ENCODE measurements at regions not wholly inside any gene's neighbourhood (a gene's known extent, or its start where the extent isn't known, plus 50 kb on each side); places are given as distances from the start of the nearest gene placed in this dataset.

GRCh38 chr18:4921548-4921947 lies 275.5 kb downstream of the AKAIN1 start:
- TF ChIP-seq POLR2A (IDR thresholded peaks at IDR 0.05; ENCODE audit: extremely low read depth, insufficient read length) (no peak), MYC (IDR thresholded peaks at IDR 0.05; ENCODE audit: low read depth, low read length) (no peak)
- TF ChIP-seq, protein P1, sequence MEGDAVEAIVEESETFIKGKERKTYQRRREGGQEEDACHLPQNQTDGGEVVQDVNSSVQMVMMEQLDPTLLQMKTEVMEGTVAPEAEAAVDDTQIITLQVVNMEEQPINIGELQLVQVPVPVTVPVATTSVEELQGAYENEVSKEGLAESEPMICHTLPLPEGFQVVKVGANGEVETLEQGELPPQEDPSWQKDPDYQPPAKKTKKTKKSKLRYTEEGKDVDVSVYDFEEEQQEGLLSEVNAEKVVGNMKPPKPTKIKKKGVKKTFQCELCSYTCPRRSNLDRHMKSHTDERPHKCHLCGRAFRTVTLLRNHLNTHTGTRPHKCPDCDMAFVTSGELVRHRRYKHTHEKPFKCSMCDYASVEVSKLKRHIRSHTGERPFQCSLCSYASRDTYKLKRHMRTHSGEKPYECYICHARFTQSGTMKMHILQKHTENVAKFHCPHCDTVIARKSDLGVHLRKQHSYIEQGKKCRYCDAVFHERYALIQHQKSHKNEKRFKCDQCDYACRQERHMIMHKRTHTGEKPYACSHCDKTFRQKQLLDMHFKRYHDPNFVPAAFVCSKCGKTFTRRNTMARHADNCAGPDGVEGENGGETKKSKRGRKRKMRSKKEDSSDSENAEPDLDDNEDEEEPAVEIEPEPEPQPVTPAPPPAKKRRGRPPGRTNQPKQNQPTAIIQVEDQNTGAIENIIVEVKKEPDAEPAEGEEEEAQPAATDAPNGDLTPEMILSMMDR (IDR thresholded peaks at IDR 0.05; ENCODE audit: low read depth, low read length) = no peak

All from NB4 (cell line).